ENCODE measurements at regions not wholly inside any gene's neighbourhood (a gene's known extent, or its start where the extent isn't known, plus 50 kb on each side); places are given as distances from the start of the nearest gene placed in this dataset.

- Histone ChIP-seq H3K27me3 (ENCODE audit: control insufficient read depth, insufficient read depth, low read length) (no peaks in the 10 kb centered on the region), H3K4me3 (ENCODE audit: low read depth in 2 of 2, low read length in 2 of 2) (no peak overlapping the region), H3K4me1 (ENCODE audit: control insufficient read depth, insufficient read depth, low read length) (no peaks in the 10 kb centered on the region), H3K36me3 (ENCODE audit: control insufficient read depth, insufficient read depth, low read length) (no peaks in the 10 kb centered on the region), H3K27ac (ENCODE audit: low read length) (no peak overlapping the region), H3K9me3 (ENCODE audit: control insufficient read depth, insufficient read depth, low read depth, low read length) (no peaks in the 10 kb centered on the region)
- TF ChIP-seq SIN3A (IDR thresholded peaks at IDR 0.05; ENCODE audit: borderline replicate concordance, insufficient read depth, low read depth, low read length) (no peak), CTCF (IDR thresholded peaks at IDR 0.05) (no peak), TCF7L2 (IDR thresholded peaks at IDR 0.05; ENCODE audit: low read depth, low read length) (no peak), POLR2AphosphoS5 (IDR thresholded peaks at IDR 0.05; ENCODE audit: low read depth, low read length) (no peak), REST (IDR thresholded peaks at IDR 0.05; ENCODE audit: insufficient read depth in 1 of 2, low read depth in 2 of 2, low read length in 1 of 2) (no peak)
- ATAC-seq (no peak), DNase-seq (ENCODE audit: low read depth, low spot score) (no peak)
- POLR2A ChIA-PET: no interaction called here
- BruUV-seq (replicated peaks): no TSS peak
- CTCF ChIA-PET: no interaction called here
- in situ Hi-C loops (cut with HindIII; ENCODE audit: low pct_unique_long_range_greater_than_20kb, low sequenced_read_pairs): no loop called here
- intact Hi-C loops (cut with micrococcal nuclease; ENCODE audit: unreplicated experiment): no loop called here
Observed at GRCh38 chr4:34466411-34466810, 1777.9 kb downstream of the ARAP2 start.

- no TSS peak for BruUV-seq (replicated peaks)
- no peak overlapping the region for H3K27ac ChIP-seq (ENCODE audit: low read length)
- intact Hi-C loops (cut with micrococcal nuclease; ENCODE audit: unreplicated experiment) (no loop called here), in situ Hi-C loops (cut with HindIII; ENCODE audit: low pct_unique_long_range_greater_than_20kb, low sequenced_read_pairs) (no loop called here)
- POLR2A ChIA-PET: no interaction called here
- DNase-seq (ENCODE audit: low read depth, low spot score) (no peak), ATAC-seq (no peak)
- no peaks in the 10 kb centered on the region for H3K4me1 ChIP-seq (ENCODE audit: control insufficient read depth, insufficient read depth, low read length)
- H3K9me3 ChIP-seq (ENCODE audit: control insufficient read depth, insufficient read depth, low read depth, low read length): no peaks in the 10 kb centered on the region
- CTCF ChIA-PET: no interaction called here
- no peaks in the 10 kb centered on the region for H3K36me3 ChIP-seq (ENCODE audit: control insufficient read depth, insufficient read depth, low read length)
- no peak for TF ChIP-seq TCF7L2 (IDR thresholded peaks at IDR 0.05; ENCODE audit: low read depth, low read length)
- no peak for TF ChIP-seq POLR2AphosphoS5 (IDR thresholded peaks at IDR 0.05; ENCODE audit: low read depth, low read length)
- H3K4me3 ChIP-seq (ENCODE audit: low read depth in 2 of 2, low read length in 2 of 2): no peak overlapping the region
- no peaks in the 10 kb centered on the region for H3K27me3 ChIP-seq (ENCODE audit: control insufficient read depth, insufficient read depth, low read length)
Observed at GRCh38 chr4:34469516-34469915, 1774.8 kb downstream of the ARAP2 start.

GRCh38 chr4:34485252-34485651, 1759.1 kb downstream of the ARAP2 start:
- H3K4me3 ChIP-seq (ENCODE audit: low read depth in 2 of 2, low read length in 2 of 2): no peak overlapping the region
- H3K4me1 ChIP-seq (ENCODE audit: control insufficient read depth, insufficient read depth, low read length): no peaks in the 10 kb centered on the region
- BruUV-seq (replicated peaks): no TSS peak
- ATAC-seq: no peak
- ChIA-PET POLR2A (no interaction called here), CTCF (no interaction called here)
- no peaks in the 10 kb centered on the region for H3K27me3 ChIP-seq (ENCODE audit: control insufficient read depth, insufficient read depth, low read length)
- in situ Hi-C loops (cut with HindIII; ENCODE audit: low pct_unique_long_range_greater_than_20kb, low sequenced_read_pairs): no loop called here
- no peak overlapping the region for H3K27ac ChIP-seq (ENCODE audit: low read length)
- no peaks in the 10 kb centered on the region for H3K36me3 ChIP-seq (ENCODE audit: control insufficient read depth, insufficient read depth, low read length)
- H3K9me3 ChIP-seq (ENCODE audit: control insufficient read depth, insufficient read depth, low read depth, low read length): no peaks in the 10 kb centered on the region
- no peak for TF ChIP-seq TCF7L2 (IDR thresholded peaks at IDR 0.05; ENCODE audit: low read depth, low read length)
- TF ChIP-seq SIN3A (IDR thresholded peaks at IDR 0.05; ENCODE audit: borderline replicate concordance, insufficient read depth, low read depth, low read length): no peak
- TF ChIP-seq CTCF (IDR thresholded peaks at IDR 0.05): no peak
- no peak for TF ChIP-seq REST (IDR thresholded peaks at IDR 0.05; ENCODE audit: insufficient read depth in 1 of 2, low read depth in 2 of 2, low read length in 1 of 2)
- no peak for TF ChIP-seq POLR2AphosphoS5 (IDR thresholded peaks at IDR 0.05; ENCODE audit: low read depth, low read length)
- intact Hi-C loops (cut with micrococcal nuclease; ENCODE audit: unreplicated experiment): no loop called here
- no peak for DNase-seq (ENCODE audit: low read depth, low spot score)

All from Panc1 (cell line).